ENCODE measurements at regions not wholly inside any gene's neighbourhood (a gene's known extent, or its start where the extent isn't known, plus 50 kb on each side); places are given as distances from the start of the nearest gene placed in this dataset.

DNA sequence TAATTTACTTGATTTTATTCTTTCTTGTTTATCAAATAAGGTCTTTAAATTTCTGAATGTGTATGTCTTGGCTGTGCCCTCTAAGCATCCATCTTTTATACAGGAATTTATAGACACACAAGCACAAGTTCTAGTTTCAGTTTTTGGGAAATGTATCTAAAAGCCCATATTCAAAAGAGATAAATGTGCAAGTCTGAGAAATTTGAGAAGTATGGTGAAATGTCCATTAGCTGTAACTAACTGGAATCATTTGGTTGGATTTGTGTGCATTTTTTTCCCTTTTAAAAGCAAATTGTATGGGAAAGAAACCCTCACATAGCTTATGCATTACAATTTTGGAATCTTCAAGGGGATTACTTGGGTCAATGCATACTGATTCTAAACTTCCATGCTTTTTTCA, 532.0 kb downstream of the KLF5 start:
- TF ChIP-seq, protein P1, sequence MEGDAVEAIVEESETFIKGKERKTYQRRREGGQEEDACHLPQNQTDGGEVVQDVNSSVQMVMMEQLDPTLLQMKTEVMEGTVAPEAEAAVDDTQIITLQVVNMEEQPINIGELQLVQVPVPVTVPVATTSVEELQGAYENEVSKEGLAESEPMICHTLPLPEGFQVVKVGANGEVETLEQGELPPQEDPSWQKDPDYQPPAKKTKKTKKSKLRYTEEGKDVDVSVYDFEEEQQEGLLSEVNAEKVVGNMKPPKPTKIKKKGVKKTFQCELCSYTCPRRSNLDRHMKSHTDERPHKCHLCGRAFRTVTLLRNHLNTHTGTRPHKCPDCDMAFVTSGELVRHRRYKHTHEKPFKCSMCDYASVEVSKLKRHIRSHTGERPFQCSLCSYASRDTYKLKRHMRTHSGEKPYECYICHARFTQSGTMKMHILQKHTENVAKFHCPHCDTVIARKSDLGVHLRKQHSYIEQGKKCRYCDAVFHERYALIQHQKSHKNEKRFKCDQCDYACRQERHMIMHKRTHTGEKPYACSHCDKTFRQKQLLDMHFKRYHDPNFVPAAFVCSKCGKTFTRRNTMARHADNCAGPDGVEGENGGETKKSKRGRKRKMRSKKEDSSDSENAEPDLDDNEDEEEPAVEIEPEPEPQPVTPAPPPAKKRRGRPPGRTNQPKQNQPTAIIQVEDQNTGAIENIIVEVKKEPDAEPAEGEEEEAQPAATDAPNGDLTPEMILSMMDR (IDR thresholded peaks at IDR 0.05; ENCODE audit: unreplicated experiment), result no peak
- H3K4me3 Mint-ChIP-seq (ENCODE audit: unreplicated experiment), result no peak overlapping the region
- no peak for DNase-seq (ENCODE audit: unreplicated experiment)
- intact Hi-C loops (cut with micrococcal nuclease), result no loop called here
- H3K36me3 Mint-ChIP-seq (ENCODE audit: insufficient read depth, unreplicated experiment), result peaks cover 7% of the 10 kb centered on the region
- ChIA-PET CTCF (interaction anchor here (0.6 kb wide), 2 partner anchors 70 to 151 kb away, joined by 4 read pairs; no protein-coding TSS in a partner anchor), POLR2A (interaction anchor here (0.6 kb wide), 1 partner anchor 111 kb away, joined by 3 read pairs; no protein-coding TSS in a partner anchor)
- BruUV-seq (replicated peaks), result no TSS peak
- no peak overlapping the region for H3K27ac Mint-ChIP-seq (ENCODE audit: low read depth, unreplicated experiment)
- no peaks in the 10 kb centered on the region for H3K27me3 Mint-ChIP-seq (ENCODE audit: insufficient read depth, unreplicated experiment)
- peaks cover 8% of the 10 kb centered on the region for H3K9me3 Mint-ChIP-seq (ENCODE audit: unreplicated experiment)
- no peaks in the 10 kb centered on the region for H3K4me1 Mint-ChIP-seq (ENCODE audit: insufficient read depth, unreplicated experiment)

DNA sequence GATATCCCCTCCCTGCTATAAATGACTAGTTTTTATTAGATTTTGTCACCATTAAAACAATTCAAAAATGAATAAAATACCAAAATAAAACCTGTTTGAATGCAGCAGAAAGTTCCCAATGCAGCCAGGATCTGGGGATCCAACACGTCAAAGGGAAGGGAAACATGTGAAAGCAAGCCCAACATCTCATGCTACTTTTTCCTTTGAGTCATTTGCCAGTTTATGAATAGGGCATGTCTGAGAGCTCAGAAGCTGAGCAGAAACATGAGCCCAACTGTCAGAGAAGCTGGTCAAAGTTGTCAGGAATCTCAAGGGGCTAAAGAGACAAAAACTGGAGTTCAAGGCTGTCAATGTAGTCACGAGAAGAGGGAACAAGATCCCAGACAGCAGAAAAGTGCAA, 526.4 kb downstream of the KLF5 start:
- no peak overlapping the region for H3K4me3 Mint-ChIP-seq (ENCODE audit: unreplicated experiment)
- no peaks in the 10 kb centered on the region for H3K4me1 Mint-ChIP-seq (ENCODE audit: insufficient read depth, unreplicated experiment)
- TF ChIP-seq, protein P1 (IDR thresholded peaks at IDR 0.05; ENCODE audit: unreplicated experiment), result no peak
- H3K36me3 Mint-ChIP-seq (ENCODE audit: insufficient read depth, unreplicated experiment), result peaks cover 7% of the 10 kb centered on the region
- no peaks in the 10 kb centered on the region for H3K27me3 Mint-ChIP-seq (ENCODE audit: insufficient read depth, unreplicated experiment)
- no TSS peak for BruUV-seq (replicated peaks)
- H3K9me3 Mint-ChIP-seq (ENCODE audit: unreplicated experiment), result peaks cover 8% of the 10 kb centered on the region
- DNase-seq (ENCODE audit: unreplicated experiment), result no peak
- intact Hi-C loops (cut with micrococcal nuclease), result no loop called here
- no peak overlapping the region for H3K27ac Mint-ChIP-seq (ENCODE audit: low read depth, unreplicated experiment)
- CTCF ChIA-PET, result no interaction called here
- POLR2A ChIA-PET, result no interaction called here

DNA sequence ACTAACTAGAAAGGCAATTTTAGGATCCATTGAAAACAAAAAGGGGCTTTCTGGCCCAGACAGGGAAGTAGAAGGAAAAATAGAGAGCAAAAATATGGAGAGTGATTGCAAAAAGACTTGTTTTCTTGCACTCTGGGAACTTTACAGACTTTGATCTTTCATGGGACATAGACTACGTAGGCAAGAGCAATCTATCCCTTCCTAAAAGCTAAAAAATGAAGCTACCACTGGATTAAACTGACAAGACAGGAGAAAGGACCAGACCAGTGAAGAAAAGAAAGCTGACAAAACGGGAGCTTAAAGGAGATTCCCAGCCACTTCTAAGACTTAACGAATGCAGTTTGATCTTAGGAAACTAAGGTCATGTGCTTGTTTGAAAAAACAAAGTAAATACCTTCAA, 524.5 kb downstream of the KLF5 start:
- intact Hi-C loops (cut with micrococcal nuclease), result no loop called here
- Mint-ChIP-seq H3K27ac (ENCODE audit: low read depth, unreplicated experiment) (no peak overlapping the region), H3K36me3 (ENCODE audit: insufficient read depth, unreplicated experiment) (peaks cover 7% of the 10 kb centered on the region), H3K4me3 (ENCODE audit: unreplicated experiment) (no peak overlapping the region), H3K4me1 (ENCODE audit: insufficient read depth, unreplicated experiment) (no peaks in the 10 kb centered on the region), H3K9me3 (ENCODE audit: unreplicated experiment) (peaks cover 8% of the 10 kb centered on the region), H3K27me3 (ENCODE audit: insufficient read depth, unreplicated experiment) (no peaks in the 10 kb centered on the region)
- TF ChIP-seq, protein P1 (IDR thresholded peaks at IDR 0.05; ENCODE audit: unreplicated experiment), result no peak
- CTCF ChIA-PET, result interaction anchor here (0.6 kb wide), 1 partner anchor 148 kb away, joined by 3 read pairs; no protein-coding TSS in a partner anchor
- POLR2A ChIA-PET, result interaction anchor here (0.7 to 0.9 kb wide), 2 partner anchors 18 to 119 kb away, joined by 3 read pairs; no protein-coding TSS in a partner anchor
- DNase-seq (ENCODE audit: unreplicated experiment), result no peak
- BruUV-seq (replicated peaks), result no TSS peak

DNA sequence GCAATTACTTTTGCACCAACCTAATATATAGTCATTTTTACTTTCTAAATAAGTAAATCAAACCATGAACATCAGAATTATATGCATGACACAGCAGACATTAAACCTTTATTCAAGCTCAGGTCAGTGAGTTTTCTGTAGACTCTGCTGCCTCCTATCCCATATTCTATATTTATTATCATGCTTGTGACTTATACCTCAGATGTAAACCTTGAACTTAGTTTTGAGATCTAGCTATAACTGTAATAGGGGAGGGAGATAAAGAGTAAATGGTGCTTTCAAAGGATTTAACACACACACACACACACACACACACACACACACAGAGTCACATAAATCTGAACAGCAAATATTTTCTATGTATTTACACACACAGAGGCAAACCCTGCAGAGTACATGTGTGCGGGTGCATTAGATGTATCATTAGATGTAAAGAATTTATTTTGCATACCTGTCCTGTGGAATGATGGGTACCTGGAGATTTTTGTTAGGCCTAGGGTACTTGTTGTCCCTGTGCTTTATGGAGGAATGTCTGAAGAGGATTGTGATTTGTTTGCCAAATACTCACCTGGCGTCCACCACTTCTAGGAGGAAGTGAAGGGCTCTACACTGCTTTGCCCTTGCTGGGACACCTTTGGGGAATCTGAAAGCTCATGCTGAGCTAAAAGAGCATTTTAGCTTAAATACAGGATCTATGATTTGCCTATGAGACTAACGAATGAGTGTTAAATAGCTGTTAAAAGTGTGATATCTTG, 521.9 kb downstream of the KLF5 start:
- ChIA-PET CTCF (interaction anchor here (0.6 kb wide), 1 partner anchor 11 kb away, joined by 4 read pairs; no protein-coding TSS in a partner anchor), POLR2A (interaction anchor here (1.2 kb wide), 1 partner anchor 543 kb away, joined by 3 read pairs; no protein-coding TSS in a partner anchor)
- intact Hi-C loops (cut with micrococcal nuclease), result no loop called here
- no peak for DNase-seq (ENCODE audit: unreplicated experiment)
- Mint-ChIP-seq H3K27ac (ENCODE audit: low read depth, unreplicated experiment) (no peak overlapping the region), H3K4me1 (ENCODE audit: insufficient read depth, unreplicated experiment) (no peaks in the 10 kb centered on the region), H3K9me3 (ENCODE audit: unreplicated experiment) (no peaks in the 10 kb centered on the region), H3K4me3 (ENCODE audit: unreplicated experiment) (no peak overlapping the region), H3K27me3 (ENCODE audit: insufficient read depth, unreplicated experiment) (no peaks in the 10 kb centered on the region), H3K36me3 (ENCODE audit: insufficient read depth, unreplicated experiment) (no peaks in the 10 kb centered on the region)
- TF ChIP-seq, protein P1 (IDR thresholded peaks at IDR 0.05; ENCODE audit: unreplicated experiment), result no peak
- no TSS peak for BruUV-seq (replicated peaks)
